Nephron progenitor cell (in vitro differentiated cells): ENCODE measurements at regions not wholly inside any gene's neighbourhood (a gene's known extent, or its start where the extent isn't known, plus 50 kb on each side); places are given as distances from the start of the nearest gene placed in this dataset.

Experiments used
- DNase-seq: peaks from one replicate; pipeline ENCODE4 v3.0.0; 2021
- H3K27ac Mint-ChIP-seq: 2 replicates; pipeline ENCODE4 v1.8.0; 2021; ENCODE audit warnings: mild to moderate bottlenecking, moderate library complexity, mixed read lengths
- H3K27me3 Mint-ChIP-seq: 2 replicates; pipeline ENCODE4 v1.8.0; 2021; ENCODE audit warnings: mild to moderate bottlenecking, low read depth, mixed read lengths; ENCODE audit not compliant: poor library complexity
- H3K36me3 Mint-ChIP-seq: 2 replicates; pipeline ENCODE4 v1.8.0; 2021; ENCODE audit warnings: low read depth, mixed read lengths
- H3K4me1 Mint-ChIP-seq: 2 replicates; pipeline ENCODE4 v1.8.0; 2021; ENCODE audit warnings: mixed read lengths
- H3K4me3 Mint-ChIP-seq: 2 replicates; pipeline ENCODE4 v1.8.0; 2021; ENCODE audit warnings: mild to moderate bottlenecking, moderate library complexity, mixed read lengths
- H3K9me3 Mint-ChIP-seq: 2 replicates; pipeline ENCODE4 v1.8.0; 2021; ENCODE audit warnings: mild to moderate bottlenecking, moderate library complexity, mixed read lengths
- TF ChIP-seq, protein P1 (sequence below): fragments of 200-600 bp; sonication (generic); IDR thresholded peaks from 2 replicates; pipeline ENCODE4 v1.5.0; 2021; ENCODE audit warnings: antibody characterized with exemption

DNA sequence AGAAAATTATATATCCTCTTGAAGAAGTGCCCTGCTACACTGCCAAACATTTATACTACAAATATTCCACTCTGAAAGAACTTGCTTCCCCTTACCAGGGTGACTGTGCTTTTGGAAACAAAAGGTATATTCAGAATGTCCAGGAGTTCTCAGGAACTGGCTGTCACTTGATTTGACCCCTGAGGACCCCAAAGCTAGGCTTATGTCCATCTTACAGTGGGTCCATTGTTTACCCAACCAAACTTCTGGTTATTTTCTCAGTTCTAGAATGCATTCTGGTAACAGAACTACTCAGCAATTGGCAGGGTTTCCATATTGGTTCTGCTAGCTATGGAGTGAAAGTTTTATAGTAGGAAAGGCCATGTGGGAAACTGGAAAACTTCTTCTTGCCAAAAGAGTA lies 207.1 kb upstream of the KCTD3 start:
- Mint-ChIP-seq H3K9me3 (no peaks in the 10 kb centered on the region), H3K4me3 (no peak overlapping the region), H3K27ac (no peak overlapping the region), H3K27me3 (peaks cover 4% of the 10 kb centered on the region), H3K4me1 (no peaks in the 10 kb centered on the region), H3K36me3 (no peaks in the 10 kb centered on the region)
- no peak for DNase-seq
- TF ChIP-seq, protein P1, sequence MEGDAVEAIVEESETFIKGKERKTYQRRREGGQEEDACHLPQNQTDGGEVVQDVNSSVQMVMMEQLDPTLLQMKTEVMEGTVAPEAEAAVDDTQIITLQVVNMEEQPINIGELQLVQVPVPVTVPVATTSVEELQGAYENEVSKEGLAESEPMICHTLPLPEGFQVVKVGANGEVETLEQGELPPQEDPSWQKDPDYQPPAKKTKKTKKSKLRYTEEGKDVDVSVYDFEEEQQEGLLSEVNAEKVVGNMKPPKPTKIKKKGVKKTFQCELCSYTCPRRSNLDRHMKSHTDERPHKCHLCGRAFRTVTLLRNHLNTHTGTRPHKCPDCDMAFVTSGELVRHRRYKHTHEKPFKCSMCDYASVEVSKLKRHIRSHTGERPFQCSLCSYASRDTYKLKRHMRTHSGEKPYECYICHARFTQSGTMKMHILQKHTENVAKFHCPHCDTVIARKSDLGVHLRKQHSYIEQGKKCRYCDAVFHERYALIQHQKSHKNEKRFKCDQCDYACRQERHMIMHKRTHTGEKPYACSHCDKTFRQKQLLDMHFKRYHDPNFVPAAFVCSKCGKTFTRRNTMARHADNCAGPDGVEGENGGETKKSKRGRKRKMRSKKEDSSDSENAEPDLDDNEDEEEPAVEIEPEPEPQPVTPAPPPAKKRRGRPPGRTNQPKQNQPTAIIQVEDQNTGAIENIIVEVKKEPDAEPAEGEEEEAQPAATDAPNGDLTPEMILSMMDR, result no peak

DNA sequence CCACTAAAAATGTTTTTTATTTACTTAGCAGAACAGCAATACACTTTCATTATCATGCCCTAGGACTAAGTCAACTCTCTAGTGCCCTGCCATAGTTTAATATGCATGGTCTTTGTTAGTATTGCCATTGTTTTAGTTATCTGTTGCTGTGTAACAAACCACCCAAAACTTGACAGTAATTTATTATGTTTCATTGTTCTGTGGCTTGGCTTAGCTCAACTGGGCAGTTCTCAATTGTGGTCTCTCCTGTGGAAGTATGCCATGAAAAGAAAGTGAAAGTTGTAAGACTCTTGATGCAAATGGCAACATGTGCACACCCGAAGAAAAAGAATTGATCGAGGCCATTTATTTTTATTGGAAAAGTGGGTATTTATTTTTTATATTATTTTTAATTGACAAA lies 206.3 kb upstream of the KCTD3 start:
- no peak overlapping the region for H3K27ac Mint-ChIP-seq
- H3K9me3 Mint-ChIP-seq, result no peaks in the 10 kb centered on the region
- no peaks in the 10 kb centered on the region for H3K4me1 Mint-ChIP-seq
- H3K4me3 Mint-ChIP-seq, result no peak overlapping the region
- H3K36me3 Mint-ChIP-seq, result no peaks in the 10 kb centered on the region
- no peak for DNase-seq
- H3K27me3 Mint-ChIP-seq, result peaks cover 4% of the 10 kb centered on the region
- TF ChIP-seq, protein P1, result no peak

DNA sequence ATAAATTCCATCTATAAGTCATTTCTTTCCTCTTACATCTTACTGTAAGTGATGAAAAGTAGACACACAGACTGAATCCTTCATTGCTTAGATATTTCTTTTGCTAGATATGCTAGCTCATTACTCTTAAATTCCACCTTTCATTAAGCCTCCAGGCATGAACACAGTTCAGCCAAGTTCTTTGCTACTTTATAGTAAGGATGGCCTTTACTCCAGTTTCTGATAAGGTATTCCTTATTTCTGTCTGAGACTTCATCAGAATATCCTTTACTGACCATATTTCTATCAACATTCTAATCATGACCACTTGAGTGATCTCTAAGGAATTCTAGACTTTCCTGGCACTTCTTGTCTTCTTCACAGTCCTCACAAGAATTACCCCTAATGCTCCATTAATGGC lies 191.7 kb upstream of the KCTD3 start:
- Mint-ChIP-seq H3K4me1 (peaks cover 5% of the 10 kb centered on the region), H3K27ac (no peak overlapping the region), H3K36me3 (no peaks in the 10 kb centered on the region), H3K4me3 (no peak overlapping the region), H3K9me3 (no peaks in the 10 kb centered on the region), H3K27me3 (peaks cover 2% of the 10 kb centered on the region)
- TF ChIP-seq, protein P1, result no peak
- no peak for DNase-seq

DNA sequence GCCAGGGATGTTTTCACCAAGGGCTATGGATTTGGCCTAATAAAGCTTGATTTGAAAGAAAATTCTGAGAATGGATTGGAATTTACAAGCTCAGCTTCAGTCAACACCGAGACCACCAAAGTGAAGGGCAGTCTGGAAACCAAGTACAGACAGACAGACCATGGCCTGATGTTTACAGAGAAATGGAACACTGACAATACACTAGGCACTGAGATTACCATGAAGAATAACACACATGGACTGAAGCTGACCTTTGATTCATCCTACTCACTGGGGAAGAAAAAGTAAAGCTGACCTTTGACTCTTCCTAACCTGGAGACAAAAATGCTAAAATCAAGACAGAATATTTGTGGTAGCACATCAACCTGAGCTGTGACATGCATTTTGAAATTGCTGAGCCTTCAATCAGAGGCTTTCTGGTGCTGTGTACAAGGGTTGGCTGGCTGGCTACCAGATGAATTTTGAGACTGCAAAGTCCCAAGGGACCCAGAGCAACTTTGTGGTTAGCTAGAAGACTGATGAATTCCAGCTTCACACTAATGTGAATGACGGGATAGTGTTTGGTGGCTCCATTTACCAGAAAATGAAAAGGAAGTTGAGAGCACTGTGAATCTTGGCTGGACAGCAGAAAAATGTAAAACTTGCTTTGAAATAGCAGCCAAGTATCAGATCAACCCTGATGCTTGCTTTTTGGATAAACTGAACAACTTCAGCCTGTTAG lies 190.4 kb upstream of the KCTD3 start:
- Mint-ChIP-seq H3K27ac (no peak overlapping the region), H3K27me3 (peaks cover 2% of the 10 kb centered on the region), H3K36me3 (no peaks in the 10 kb centered on the region), H3K9me3 (no peaks in the 10 kb centered on the region), H3K4me3 (no peak overlapping the region), H3K4me1 (peaks cover 5% of the 10 kb centered on the region)
- TF ChIP-seq, protein P1, result no peak
- DNase-seq, result no peak

DNA sequence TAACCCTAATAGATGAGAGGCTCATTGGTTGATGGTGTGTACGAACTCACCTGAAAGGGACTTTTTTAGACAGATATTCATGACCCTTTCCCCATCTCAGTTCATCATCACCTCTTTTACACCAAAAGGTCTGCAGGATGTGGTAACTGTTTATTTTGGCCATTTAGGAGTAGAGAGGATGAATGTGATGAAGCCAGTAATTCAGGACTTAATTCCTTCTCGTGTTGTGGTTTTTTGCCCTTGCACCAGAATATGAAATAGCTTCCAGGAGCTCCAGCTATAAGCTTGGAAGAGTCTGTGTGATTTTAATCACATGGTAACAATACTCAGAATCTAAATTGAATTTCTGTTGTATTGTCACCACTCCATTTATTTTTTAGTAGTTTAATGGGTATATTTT lies 189.4 kb upstream of the KCTD3 start:
- Mint-ChIP-seq H3K4me3 (no peak overlapping the region), H3K27ac (no peak overlapping the region), H3K9me3 (no peaks in the 10 kb centered on the region), H3K36me3 (no peaks in the 10 kb centered on the region), H3K4me1 (peaks cover 5% of the 10 kb centered on the region), H3K27me3 (peaks cover 2% of the 10 kb centered on the region)
- TF ChIP-seq, protein P1, result no peak
- no peak for DNase-seq

DNA sequence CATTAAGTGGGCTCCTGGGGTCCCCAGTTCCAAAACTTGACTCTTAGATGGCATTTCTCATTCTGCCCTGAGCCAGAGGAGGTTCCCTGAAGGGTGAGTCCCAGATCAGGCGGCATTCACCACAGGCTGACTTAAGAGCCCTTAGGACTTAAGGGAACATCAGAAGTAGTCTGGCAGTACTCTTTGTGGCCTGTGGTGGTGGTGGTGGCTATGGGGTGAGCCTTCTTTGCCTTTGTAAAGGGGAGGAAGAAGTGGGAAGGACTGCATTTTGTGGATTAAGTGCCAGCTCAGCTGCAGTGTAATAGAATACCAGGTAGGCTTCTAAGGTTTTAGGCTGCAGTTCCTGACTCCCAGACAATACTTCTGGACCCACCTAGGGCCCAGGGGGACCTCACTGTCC lies 186.5 kb upstream of the KCTD3 start:
- H3K27ac Mint-ChIP-seq, result no peak overlapping the region
- H3K4me3 Mint-ChIP-seq, result no peak overlapping the region
- no peaks in the 10 kb centered on the region for H3K36me3 Mint-ChIP-seq
- H3K27me3 Mint-ChIP-seq, result no peaks in the 10 kb centered on the region
- peaks cover 5% of the 10 kb centered on the region for H3K9me3 Mint-ChIP-seq
- DNase-seq, result no peak
- TF ChIP-seq, protein P1, result no peak
- H3K4me1 Mint-ChIP-seq, result peaks cover 5% of the 10 kb centered on the region
